IMR-90 (cell line): ENCODE measurements at regions not wholly inside any gene's neighbourhood (a gene's known extent, or its start where the extent isn't known, plus 50 kb on each side); places are given as distances from the start of the nearest gene placed in this dataset.

ENCODE experiments used
- ATAC-seq: fragments of 200-7000 bp; cut with Tn5 transposase; 2 replicates; pipeline ENCODE4 v1.9.1; 2020; ENCODE audit warnings: low read depth, mild to moderate bottlenecking, moderate library complexity
- BruUV-seq: library from RNA; stranded (reverse); fragments of 400-500 nt; replicated peaks from 2 replicates; lab custom pipeline; 2021; lab: Mats Ljungman, UMichigan
- CTCF ChIA-PET: fragments of 300-600 bp; formaldehyde crosslinking; extraction: SDS; loops from one replicate; lab custom pipeline; 2021; ENCODE audit warnings: antibody characterized with exemption; lab: Yijun Ruan, JAX
- POLR2A ChIA-PET: fragments of 300-600 bp; sonication (Branson Sonifier 250); formaldehyde crosslinking; loops from one replicate; lab custom pipeline; 2022; ENCODE audit warnings: antibody characterized with exemption; ENCODE audit not compliant: unreplicated experiment; lab: Charles Lee
- DNase-seq: peaks from one replicate; pipeline ENCODE4 v3.0.0; 2013
- H2AFZ ChIP-seq: replicated peaks from 2 replicates; pipeline ENCODE3; 2013; ENCODE audit warnings: low read length, mild to moderate bottlenecking; ENCODE audit not compliant: poor library complexity
- H2AK5ac ChIP-seq: 2 replicates; pipeline ENCODE4 v1.6.1; 2013; ENCODE audit warnings: low read depth, low read length, inconsistent platforms
- H2AK9ac ChIP-seq: replicated peaks from 2 replicates; pipeline ENCODE3; 2013; ENCODE audit warnings: mild to moderate bottlenecking, low read depth, low read length, moderate library complexity; ENCODE audit not compliant: poor library complexity
- H2BK120ac ChIP-seq: 2 replicates; pipeline ENCODE4 v1.6.1; 2013; ENCODE audit warnings: low read depth, low read length, inconsistent platforms
- H2BK15ac ChIP-seq: 3 replicates; pipeline ENCODE4 v1.6.1; 2013; ENCODE audit warnings: low read depth, low read length, inconsistent platforms
- H2BK20ac ChIP-seq: 2 replicates; pipeline ENCODE4 v1.6.1; 2013; ENCODE audit warnings: low read depth, mild to moderate bottlenecking, inconsistent platforms, low read length, moderate library complexity
- H2BK5ac ChIP-seq: 2 replicates; pipeline ENCODE4 v1.6.1; 2013; ENCODE audit warnings: mild to moderate bottlenecking, low read depth, low read length, inconsistent platforms; ENCODE audit not compliant: poor library complexity, severe bottlenecking
- H3K14ac ChIP-seq: replicated peaks from 2 replicates; pipeline ENCODE4 v1.6.1; 2013; ENCODE audit warnings: low read depth, low read length, inconsistent platforms
- H3K18ac ChIP-seq: 2 replicates; pipeline ENCODE4 v1.6.1; 2013; ENCODE audit warnings: low read depth, low read length, control low read depth
- H3K23ac ChIP-seq: 2 replicates; pipeline ENCODE4 v1.6.1; 2013; ENCODE audit warnings: low read depth, low read length, inconsistent platforms
- H3K27ac ChIP-seq: 2 replicates; pipeline ENCODE4 v1.5.1; 2013; ENCODE audit warnings: mild to moderate bottlenecking, control low read depth, low read length; ENCODE audit not compliant: insufficient read depth
- H3K27me3 ChIP-seq: 2 replicates; pipeline ENCODE4 v1.6.1; 2013; ENCODE audit warnings: low read length; ENCODE audit not compliant: control insufficient read depth, insufficient read depth
- H3K36me3 ChIP-seq: 2 replicates; pipeline ENCODE4 v1.6.1; 2013; ENCODE audit warnings: low read length, mixed read lengths; ENCODE audit not compliant: control insufficient read depth, insufficient read depth
- H3K4ac ChIP-seq: 2 replicates; pipeline ENCODE4 v1.6.1; 2013; ENCODE audit warnings: low read depth, low read length, inconsistent platforms
- H3K4me1 ChIP-seq: 2 replicates; pipeline ENCODE4 v1.6.1; 2013; ENCODE audit warnings: low read length, mixed read lengths; ENCODE audit not compliant: control insufficient read depth, insufficient read depth
- H3K4me2 ChIP-seq: 2 replicates; pipeline ENCODE4 v1.6.1; 2013; ENCODE audit warnings: low read depth, mild to moderate bottlenecking, control low read depth, low read length, moderate library complexity
- H3K4me3 ChIP-seq: 2 replicates; pipeline ENCODE4 v1.5.1; 2013; ENCODE audit warnings: low read depth, mild to moderate bottlenecking, control low read depth, low read length, moderate library complexity; ENCODE audit not compliant: insufficient read depth
- H3K56ac ChIP-seq: 2 replicates; pipeline ENCODE4 v1.6.1; 2013; ENCODE audit warnings: low read length, inconsistent platforms; ENCODE audit not compliant: insufficient read depth; ENCODE audit errors: extremely low read depth
- H3K79me1 ChIP-seq, 2 experiments: 2 replicates each; pipeline ENCODE4 v1.6.1; 2013; ENCODE audit warnings: low read length in 2 of 2, inconsistent platforms in 1 of 2, low read depth in 1 of 2
- H3K9ac ChIP-seq: 2 replicates; pipeline ENCODE4 v1.6.1; 2013; ENCODE audit warnings: low read depth, low read length, control low read depth
- H3K9me1 ChIP-seq: 2 replicates; pipeline ENCODE4 v1.6.1; 2013; ENCODE audit warnings: low read length, inconsistent platforms; ENCODE audit not compliant: insufficient read depth
- H3K9me3 ChIP-seq: 2 replicates; pipeline ENCODE4 v1.6.1; 2013; ENCODE audit warnings: low read length; ENCODE audit not compliant: control insufficient read depth, insufficient read depth
- H4K20me1 ChIP-seq: 2 replicates; pipeline ENCODE4 v1.6.1; 2013; ENCODE audit warnings: low read length, inconsistent platforms; ENCODE audit not compliant: insufficient read depth
- H4K5ac ChIP-seq: 2 replicates; pipeline ENCODE4 v1.6.1; 2013; ENCODE audit warnings: mild to moderate bottlenecking, low read depth, low read length, control low read depth
- H4K8ac ChIP-seq, 2 experiments: 2 replicates each; pipeline ENCODE4 v1.6.1; 2013; ENCODE audit warnings: low read depth in 2 of 2, low read length in 2 of 2, control low read depth in 1 of 2, inconsistent platforms in 1 of 2
- H4K91ac ChIP-seq: 2 replicates; pipeline ENCODE4 v1.6.1; 2013; ENCODE audit warnings: low read depth, low read length, inconsistent platforms; ENCODE audit not compliant: insufficient read depth
- BHLHE40 ChIP-seq: fragments of 150-350 bp; IDR thresholded peaks from 2 replicates; pipeline ENCODE4 v1.6.1; 2016; ENCODE audit warnings: mild to moderate bottlenecking, low read depth, low read length
- CEBPB ChIP-seq: IDR thresholded peaks from 2 replicates; pipeline ENCODE4 v1.6.1; 2012; ENCODE audit warnings: low read depth, low read length, improper control_type of control experiment
- CHD1 ChIP-seq: IDR thresholded peaks from 2 replicates; pipeline ENCODE4 v1.6.1; 2012; ENCODE audit warnings: low read depth, low read length, improper control_type of control experiment
- FOS ChIP-seq: fragments of 150-350 bp; IDR thresholded peaks from 2 replicates; pipeline ENCODE4 v1.6.1; 2016; ENCODE audit warnings: low read depth, low read length
- MAFK ChIP-seq: IDR thresholded peaks from 2 replicates; pipeline ENCODE4 v1.6.1; 2012; ENCODE audit warnings: low read depth, low read length, improper control_type of control experiment
- MAZ ChIP-seq: IDR thresholded peaks from 2 replicates; pipeline ENCODE4 v1.6.1; 2012; ENCODE audit warnings: low read depth, mild to moderate bottlenecking, low read length, improper control_type of control experiment, moderate library complexity, borderline replicate concordance
- MXI1 ChIP-seq: IDR thresholded peaks from 2 replicates; pipeline ENCODE4 v1.6.1; 2012; ENCODE audit warnings: low read depth, mild to moderate bottlenecking, low read length, moderate library complexity, borderline replicate concordance
- NFE2L2 ChIP-seq: fragments of 150-350 bp; IDR thresholded peaks from 2 replicates; pipeline ENCODE4 v1.6.1; 2016; ENCODE audit warnings: low read depth, mild to moderate bottlenecking, low read length
- POLR2A ChIP-seq: IDR thresholded peaks from 2 replicates; pipeline ENCODE4 v1.6.1; 2012; ENCODE audit warnings: mild to moderate bottlenecking, low read depth, low read length
- RAD21 ChIP-seq: IDR thresholded peaks from 2 replicates; pipeline ENCODE4 v1.6.1; 2012; ENCODE audit warnings: low read length, improper control_type of control experiment
- RCOR1 ChIP-seq: IDR thresholded peaks from 2 replicates; pipeline ENCODE4 v1.6.1; 2012; ENCODE audit warnings: mild to moderate bottlenecking, low read length, improper control_type of control experiment; ENCODE audit not compliant: insufficient replicate concordance
- RFX5 ChIP-seq: IDR thresholded peaks from 2 replicates; pipeline ENCODE4 v1.8.0; 2012; ENCODE audit warnings: low read depth, mild to moderate bottlenecking, low read length, moderate library complexity
- SMC3 ChIP-seq: fragments of 150-350 bp; IDR thresholded peaks from 2 replicates; pipeline ENCODE4 v1.6.1; 2016; ENCODE audit warnings: low read depth, mild to moderate bottlenecking, antibody characterized with exemption, low read length, moderate library complexity
- WGBS, 2 experiments: methylation state at CpG; one replicate each; pipeline versions ENCODE4 v1.1.5 to v1.1.7; 2013; ENCODE audit warnings: missing lambda C conversion rate in 2 of 2; ENCODE audit not compliant: insufficient read length in 1 of 2; ENCODE audit errors: extremely low coverage in 2 of 2; 5-methylcytosine and 5-hydroxymethylcytosine counted together
- dilution Hi-C: fragments of 300-500 bp; cut with HindIII; formaldehyde crosslinking; loops from one replicate; pipeline ENCODE4 v1.14.3; 2018; ENCODE audit warnings: low sequenced_read_pairs; ENCODE audit not compliant: unreplicated experiment
- in situ Hi-C: fragments of 300-500 bp; cut with MboI; formaldehyde crosslinking; loops from 3 replicates; pipeline ENCODE4 v1.14.3; 2019; ENCODE audit warnings: low sequenced_read_pairs, inconsistent platforms, mixed read lengths
- intact Hi-C: fragments of 100-400 bp; cut with micrococcal nuclease; formaldehyde crosslinking; loops from 2 replicates; pipeline ENCODE4 v1.10.0; 2022
- TF ChIP-seq, protein P1 (sequence below): fragments of 150-350 bp; IDR thresholded peaks from 2 replicates; pipeline ENCODE4 v1.6.1; 2016; ENCODE audit warnings: low read depth, mild to moderate bottlenecking, low read length, moderate library complexity, borderline replicate concordance
- TF ChIP-seq, protein P2 (sequence below): conservative IDR thresholded peaks from 2 replicates; pipeline ENCODE4 v1.5.1; 2012; ENCODE audit warnings: mild to moderate bottlenecking, low read depth, low read length, improper control_type of control experiment
- TF ChIP-seq, protein P3 (sequence below): fragments of 150-350 bp; IDR thresholded peaks from 2 replicates; pipeline ENCODE4 v1.6.1; 2017; ENCODE audit warnings: mild to moderate bottlenecking, antibody characterized with exemption, low read length, low read depth

DNA sequence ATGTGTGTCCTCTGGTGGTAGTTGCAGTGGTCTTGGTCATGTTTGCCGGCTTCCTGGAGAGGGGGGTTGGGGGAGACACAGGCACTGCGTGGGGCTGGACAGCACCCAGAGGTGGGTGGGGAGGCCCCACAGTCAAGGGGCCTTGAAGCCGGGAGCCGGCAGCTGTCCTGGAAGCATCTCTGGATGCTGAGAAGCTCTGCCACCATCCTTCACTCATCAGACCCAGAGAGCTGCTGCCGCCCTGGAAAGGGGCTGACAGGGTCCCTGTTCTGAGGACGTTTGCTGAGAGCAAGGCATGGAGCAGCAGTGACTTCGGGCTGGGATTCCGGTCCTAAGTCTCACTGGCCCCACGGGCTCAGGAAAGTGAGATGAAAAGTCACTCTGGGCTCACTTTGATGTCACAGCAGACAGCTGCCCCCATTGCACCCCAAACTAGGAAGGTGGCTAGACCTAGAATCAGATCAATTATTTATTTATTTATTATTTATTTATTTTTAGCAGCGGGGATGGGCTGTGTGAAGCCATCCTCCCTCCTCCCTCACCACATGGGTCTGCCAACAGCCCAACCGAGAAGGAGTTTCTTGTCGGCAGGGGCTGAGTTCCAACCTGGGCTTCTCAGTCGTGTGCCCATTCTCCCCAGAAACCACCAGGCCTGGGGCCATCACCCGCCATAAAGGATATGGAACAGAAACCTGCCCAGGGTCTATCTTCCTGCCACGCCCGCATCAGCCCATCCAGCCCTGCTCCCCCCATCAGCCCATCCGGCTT lies 547.4 kb downstream of the PTPRU start:
- H4K91ac ChIP-seq = no peak overlapping the region
- no peak overlapping the region for H2AK5ac ChIP-seq
- no peak overlapping the region for H3K18ac ChIP-seq
- H2BK20ac ChIP-seq = no peak overlapping the region
- H3K4ac ChIP-seq = no peak overlapping the region
- H3K9me3 ChIP-seq = no peaks in the 10 kb centered on the region
- no TSS peak for BruUV-seq
- ChIA-PET CTCF (interaction anchor here (1.9 kb wide), 1 partner anchor 9 kb away, joined by 5 read pairs; no protein-coding TSS in a partner anchor), POLR2A (no interaction called here)
- no peak overlapping the region for H3K14ac ChIP-seq
- H3K27ac ChIP-seq = no peak overlapping the region
- H3K36me3 ChIP-seq = no peaks in the 10 kb centered on the region
- H3K79me1 ChIP-seq = no peaks in the 10 kb centered on the region
- no peak overlapping the region for H4K5ac ChIP-seq
- no peak overlapping the region for H4K8ac ChIP-seq
- dilution Hi-C loops (no loop called here), intact Hi-C loops (no loop called here), in situ Hi-C loops (no loop called here)
- no peaks in the 10 kb centered on the region for H3K9me1 ChIP-seq
- no peak overlapping the region for H3K4me3 ChIP-seq
- no peak overlapping the region for H2BK120ac ChIP-seq
- 60% methylated on average over 3 of the region's 17 CpGs; no CpG with 5 or more reads in 1 of the 2 experiments for WGBS, 2 experiments
- H2AK9ac ChIP-seq = no peak overlapping the region
- H3K27me3 ChIP-seq = no peaks in the 10 kb centered on the region; the same call in 1 of the 2 replicates
- ATAC-seq (no peak), DNase-seq (no peak)
- no peaks in the 10 kb centered on the region for H4K20me1 ChIP-seq
- no peak overlapping the region for H3K9ac ChIP-seq
- H3K56ac ChIP-seq = no peak overlapping the region
- H3K4me2 ChIP-seq = no peak overlapping the region
- TF ChIP-seq RAD21 = no peak
- TF ChIP-seq, protein P1, sequence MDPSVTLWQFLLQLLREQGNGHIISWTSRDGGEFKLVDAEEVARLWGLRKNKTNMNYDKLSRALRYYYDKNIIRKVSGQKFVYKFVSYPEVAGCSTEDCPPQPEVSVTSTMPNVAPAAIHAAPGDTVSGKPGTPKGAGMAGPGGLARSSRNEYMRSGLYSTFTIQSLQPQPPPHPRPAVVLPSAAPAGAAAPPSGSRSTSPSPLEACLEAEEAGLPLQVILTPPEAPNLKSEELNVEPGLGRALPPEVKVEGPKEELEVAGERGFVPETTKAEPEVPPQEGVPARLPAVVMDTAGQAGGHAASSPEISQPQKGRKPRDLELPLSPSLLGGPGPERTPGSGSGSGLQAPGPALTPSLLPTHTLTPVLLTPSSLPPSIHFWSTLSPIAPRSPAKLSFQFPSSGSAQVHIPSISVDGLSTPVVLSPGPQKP = no peak
- TF ChIP-seq CEBPB = no peak
- TF ChIP-seq MXI1 = no peak
- TF ChIP-seq, protein P2, sequence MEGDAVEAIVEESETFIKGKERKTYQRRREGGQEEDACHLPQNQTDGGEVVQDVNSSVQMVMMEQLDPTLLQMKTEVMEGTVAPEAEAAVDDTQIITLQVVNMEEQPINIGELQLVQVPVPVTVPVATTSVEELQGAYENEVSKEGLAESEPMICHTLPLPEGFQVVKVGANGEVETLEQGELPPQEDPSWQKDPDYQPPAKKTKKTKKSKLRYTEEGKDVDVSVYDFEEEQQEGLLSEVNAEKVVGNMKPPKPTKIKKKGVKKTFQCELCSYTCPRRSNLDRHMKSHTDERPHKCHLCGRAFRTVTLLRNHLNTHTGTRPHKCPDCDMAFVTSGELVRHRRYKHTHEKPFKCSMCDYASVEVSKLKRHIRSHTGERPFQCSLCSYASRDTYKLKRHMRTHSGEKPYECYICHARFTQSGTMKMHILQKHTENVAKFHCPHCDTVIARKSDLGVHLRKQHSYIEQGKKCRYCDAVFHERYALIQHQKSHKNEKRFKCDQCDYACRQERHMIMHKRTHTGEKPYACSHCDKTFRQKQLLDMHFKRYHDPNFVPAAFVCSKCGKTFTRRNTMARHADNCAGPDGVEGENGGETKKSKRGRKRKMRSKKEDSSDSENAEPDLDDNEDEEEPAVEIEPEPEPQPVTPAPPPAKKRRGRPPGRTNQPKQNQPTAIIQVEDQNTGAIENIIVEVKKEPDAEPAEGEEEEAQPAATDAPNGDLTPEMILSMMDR = no peak
- no peak for TF ChIP-seq RFX5
- no peak for TF ChIP-seq RCOR1
- no peak for TF ChIP-seq MAFK
- TF ChIP-seq SMC3 = no peak
- TF ChIP-seq FOS = no peak
- TF ChIP-seq POLR2A = no peak
- TF ChIP-seq, protein P3, sequence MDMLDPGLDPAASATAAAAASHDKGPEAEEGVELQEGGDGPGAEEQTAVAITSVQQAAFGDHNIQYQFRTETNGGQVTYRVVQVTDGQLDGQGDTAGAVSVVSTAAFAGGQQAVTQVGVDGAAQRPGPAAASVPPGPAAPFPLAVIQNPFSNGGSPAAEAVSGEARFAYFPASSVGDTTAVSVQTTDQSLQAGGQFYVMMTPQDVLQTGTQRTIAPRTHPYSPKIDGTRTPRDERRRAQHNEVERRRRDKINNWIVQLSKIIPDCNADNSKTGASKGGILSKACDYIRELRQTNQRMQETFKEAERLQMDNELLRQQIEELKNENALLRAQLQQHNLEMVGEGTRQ = no peak
- TF ChIP-seq NFE2L2 = no peak
- TF ChIP-seq MAZ = no peak
- no peak for TF ChIP-seq BHLHE40
- TF ChIP-seq CHD1 = no peak
- H2BK15ac ChIP-seq = no peak overlapping the region
- no peak overlapping the region for H2AFZ ChIP-seq
- H2BK5ac ChIP-seq = no peak overlapping the region
- H3K4me1 ChIP-seq = no peaks in the 10 kb centered on the region
- no peak overlapping the region for H3K23ac ChIP-seq
